HG03159 (cell line): ENCODE measurements at regions not wholly inside any gene's neighbourhood (a gene's known extent, or its start where the extent isn't known, plus 50 kb on each side); places are given as distances from the start of the nearest gene placed in this dataset.

ENCODE experiments used
- ATAC-seq: cut with Tn5 transposase; IDR thresholded peaks from one replicate; pipeline ENCODE4 v1.9.1; 2021; ENCODE audit warnings: mild to moderate bottlenecking, moderate library complexity; ENCODE audit not compliant: unreplicated experiment

DNA sequence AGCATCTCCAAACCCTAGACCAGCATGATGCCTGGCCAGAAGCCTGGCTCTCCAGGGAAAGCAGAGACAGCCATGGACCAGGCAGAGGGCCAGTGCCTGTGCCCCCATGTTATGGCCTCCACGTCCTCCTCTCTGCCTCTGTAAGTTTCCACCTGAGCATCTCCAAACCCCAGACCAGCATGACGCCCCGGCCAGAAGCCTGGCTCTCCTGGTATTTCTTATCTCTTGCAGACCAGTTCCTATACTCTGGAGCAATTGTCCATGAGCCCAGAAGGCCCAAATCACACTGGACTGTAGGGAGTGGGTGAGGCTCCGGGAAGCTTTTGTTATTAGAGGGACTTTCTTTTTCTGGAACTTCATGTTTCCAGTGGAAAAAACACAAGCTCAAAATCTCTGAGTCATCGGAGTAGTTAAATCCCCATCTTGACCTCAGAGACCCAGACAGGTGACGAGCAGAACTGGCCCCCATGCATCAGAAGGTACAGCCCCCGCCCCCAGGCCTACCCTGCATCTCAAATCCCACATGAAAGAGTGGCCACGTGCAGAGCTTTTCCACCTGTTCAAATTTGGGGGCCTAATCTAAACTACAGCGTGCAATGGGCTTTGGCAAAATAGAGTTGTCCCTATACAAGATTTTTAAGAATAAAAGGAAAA is 110.2 kb upstream of the FOXQ1 start:
- no peak for ATAC-seq

GRCh38 chr6:1200409-1201101 is 111.3 kb upstream of the FOXQ1 start:
- ATAC-seq, result no peak

DNA sequence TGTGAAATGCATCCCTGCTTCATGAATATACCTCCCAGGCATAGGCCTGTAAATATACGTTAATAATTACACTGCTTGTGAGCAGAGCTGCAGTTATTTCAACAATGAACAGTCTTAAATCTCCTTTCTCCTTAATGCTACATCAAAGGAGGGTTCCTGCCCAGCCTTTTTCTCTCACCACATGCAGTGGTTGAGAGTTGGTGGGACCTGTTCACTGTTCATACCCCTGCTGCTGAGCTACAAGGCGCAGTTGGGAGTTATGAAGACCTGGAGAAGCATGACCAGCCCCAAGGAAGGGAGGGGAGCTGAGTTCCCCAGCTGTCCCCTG is 111.9 kb upstream of the FOXQ1 start:
- ATAC-seq, result no peak

- ATAC-seq, result no peak
Observed at GRCh38 chr6:1197309-1197708, 114.6 kb upstream of the FOXQ1 start.

DNA sequence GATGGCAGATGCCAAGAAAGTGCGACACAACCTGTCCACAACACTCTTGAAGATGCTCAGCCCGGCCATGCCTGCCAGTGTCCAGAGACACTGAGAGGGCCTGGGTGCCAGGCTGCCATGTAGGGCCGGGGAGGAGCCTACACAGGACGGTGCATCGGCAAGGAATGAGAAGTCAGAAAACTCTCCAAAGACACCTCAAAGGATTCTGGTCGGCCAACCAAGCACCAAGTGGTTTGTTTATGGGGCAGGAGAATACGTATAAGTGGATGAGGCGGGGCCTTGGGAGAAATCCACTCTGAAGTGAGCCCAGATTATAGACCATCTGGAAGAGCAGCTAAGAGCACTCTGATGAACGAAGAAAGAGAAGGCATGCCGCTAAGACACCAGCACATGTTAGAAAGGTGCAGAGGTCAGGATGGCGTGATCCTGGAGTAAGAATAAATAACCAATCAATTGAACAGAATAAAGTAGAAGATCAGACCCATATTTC is 120.7 kb upstream of the FOXQ1 start:
- no peak for ATAC-seq

DNA sequence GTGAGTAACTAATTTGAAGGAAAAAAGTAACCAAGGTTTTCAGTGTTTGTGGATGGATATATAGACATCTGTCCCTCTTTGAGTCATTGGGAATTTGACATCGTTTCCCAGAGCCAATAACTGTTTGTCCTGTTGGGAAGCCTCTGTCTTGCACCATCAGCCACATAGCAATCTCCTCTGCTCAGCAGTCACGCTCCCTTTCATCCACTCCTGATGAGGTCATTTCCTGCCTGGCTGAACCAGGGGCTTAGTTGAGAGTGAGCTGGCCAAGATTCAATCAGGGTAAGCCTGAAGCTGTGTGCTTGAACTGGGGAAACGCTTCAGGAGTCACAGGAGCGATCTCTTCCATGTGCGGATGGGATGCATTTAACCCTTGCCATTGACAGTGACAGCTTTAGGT is 121.5 kb upstream of the FOXQ1 start:
- no peak for ATAC-seq

GRCh38 chr6:1188199-1188598 is 123.7 kb upstream of the FOXQ1 start:
- no peak for ATAC-seq

- ATAC-seq, result no peak
Observed at GRCh38 chr6:1187293-1188131, 124.4 kb upstream of the FOXQ1 start.

GRCh38 chr6:1184318-1184717 is 127.6 kb upstream of the FOXQ1 start:
- ATAC-seq, result no peak

DNA sequence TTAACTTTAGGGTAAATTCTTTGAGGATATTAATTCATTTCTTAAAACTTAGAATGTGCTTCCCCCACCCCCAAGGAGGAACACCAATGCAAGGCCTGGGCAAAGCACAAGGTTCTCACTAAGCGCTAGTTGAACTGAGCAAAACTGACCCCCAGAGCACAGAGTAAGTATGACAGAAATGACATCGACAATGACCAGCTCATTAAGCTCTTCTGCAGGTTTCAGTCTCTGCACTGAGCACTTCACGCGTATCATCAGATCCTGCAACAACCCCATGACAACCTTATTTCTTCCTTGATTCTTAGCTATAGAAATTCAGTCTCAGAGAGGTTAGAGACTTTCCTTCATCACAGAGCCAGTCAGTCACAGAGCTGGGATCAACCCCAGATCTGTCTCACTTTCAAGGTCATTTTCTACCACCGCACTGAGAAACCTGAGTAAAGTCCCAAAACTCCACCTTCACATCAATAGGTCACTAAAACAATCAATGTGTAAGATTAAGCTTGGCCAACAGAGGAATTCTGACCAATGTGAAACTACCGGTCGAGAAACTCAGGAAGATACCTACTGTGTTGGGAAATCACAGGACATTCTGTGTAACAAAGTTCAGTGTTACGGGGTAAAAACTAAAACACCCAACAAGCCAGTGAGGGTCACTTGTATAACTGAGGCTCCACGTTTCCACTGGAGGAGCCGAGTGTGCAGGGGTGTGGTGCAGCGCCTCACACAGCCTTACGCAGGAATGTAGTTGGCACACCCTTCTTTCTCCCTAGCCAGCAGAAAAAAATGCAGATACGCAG is 129.0 kb upstream of the FOXQ1 start:
- ATAC-seq, result no peak

DNA sequence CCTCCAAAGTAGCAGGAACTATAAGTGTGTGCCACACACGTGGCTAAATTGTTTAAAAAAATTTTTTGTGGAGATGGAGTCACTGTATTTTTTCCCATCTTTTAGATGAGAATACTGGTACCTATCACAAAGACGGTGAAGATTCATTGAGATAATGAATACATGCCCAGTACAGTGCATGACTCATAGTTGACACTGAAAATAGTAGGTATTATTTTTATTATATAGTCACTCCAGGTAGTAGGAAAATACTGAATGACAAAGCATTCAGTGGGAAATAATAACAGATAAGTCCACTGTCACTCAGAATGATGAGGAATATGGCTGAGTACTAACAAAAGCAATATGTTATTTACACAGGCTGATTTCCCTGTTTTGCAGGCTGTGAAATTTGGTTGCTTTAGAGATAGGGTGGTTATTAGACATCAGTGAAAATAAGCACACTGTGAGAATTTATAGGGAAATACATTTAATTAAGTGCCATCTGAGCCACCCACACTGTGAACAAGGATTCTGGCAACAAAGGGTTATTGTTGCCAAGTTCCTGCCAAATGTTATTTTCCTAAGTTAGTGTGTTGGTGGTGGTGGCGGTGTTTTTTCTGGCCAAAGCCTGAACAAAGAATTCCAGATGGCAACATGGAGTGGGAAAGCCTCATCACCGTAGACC is 129.8 kb upstream of the FOXQ1 start:
- no peak for ATAC-seq

DNA sequence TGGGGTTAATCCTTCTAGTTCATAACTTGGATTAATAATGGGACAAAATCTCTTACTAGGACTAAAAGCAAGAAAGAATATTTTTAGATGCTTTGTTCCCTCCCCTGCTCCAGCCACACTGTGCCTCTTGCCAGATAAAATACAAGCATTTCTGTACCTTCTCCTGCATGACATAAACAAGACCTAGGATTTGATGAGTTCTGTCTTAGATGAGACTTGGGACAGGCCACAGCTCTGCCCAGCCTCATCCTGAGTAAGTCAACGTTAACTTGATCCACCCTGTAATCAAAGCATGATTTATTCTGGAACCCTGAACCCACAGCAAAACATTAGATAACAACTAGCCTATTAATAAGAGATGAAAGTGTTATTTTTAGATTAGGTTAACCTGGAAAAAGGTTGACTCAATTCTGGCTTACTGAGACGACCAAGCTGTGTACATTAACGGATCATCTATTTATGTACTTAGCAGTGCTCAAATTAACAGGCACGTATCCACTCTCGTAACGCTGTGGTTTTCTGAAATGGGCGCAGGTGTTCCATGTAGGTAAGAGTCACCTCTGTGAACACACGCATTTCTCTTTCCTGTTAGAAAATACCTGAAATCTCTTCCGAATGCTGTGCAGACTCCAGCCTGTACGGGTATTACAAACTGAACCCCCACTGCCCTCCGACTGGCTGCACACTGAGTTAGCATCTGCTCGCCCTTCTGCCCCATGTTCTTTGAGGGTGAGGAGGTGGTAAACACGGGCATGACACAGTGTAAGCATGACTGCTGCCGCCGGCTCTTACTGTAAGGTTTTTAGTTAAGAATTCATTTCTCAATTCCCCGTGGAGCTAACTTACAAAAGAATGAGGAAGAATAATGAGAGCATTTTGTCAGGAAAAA is 132.1 kb upstream of the FOXQ1 start:
- ATAC-seq, result no peak

- ATAC-seq, result no peak
Observed at GRCh38 chr6:1178590-1178989, 133.3 kb upstream of the FOXQ1 start.

DNA sequence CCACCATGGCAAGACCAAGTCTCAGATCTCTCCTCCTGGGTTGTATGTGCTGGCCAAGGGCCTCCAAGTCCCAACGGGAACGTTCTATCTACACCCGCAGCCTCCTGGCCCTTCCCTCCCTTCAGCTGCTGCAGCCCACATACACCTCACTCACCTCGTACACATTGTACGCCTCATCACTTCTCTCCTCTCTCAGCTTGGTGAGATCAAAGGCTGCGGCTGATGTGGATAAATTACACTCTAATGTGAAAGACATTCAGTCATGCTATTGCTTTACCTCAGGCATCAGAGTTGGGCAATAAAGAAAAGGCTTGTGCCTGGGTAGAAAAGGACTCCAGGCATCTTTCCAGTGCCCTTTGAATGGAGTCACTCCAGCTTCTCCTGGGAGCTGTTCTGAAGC is 135.3 kb upstream of the FOXQ1 start:
- ATAC-seq, result no peak

DNA sequence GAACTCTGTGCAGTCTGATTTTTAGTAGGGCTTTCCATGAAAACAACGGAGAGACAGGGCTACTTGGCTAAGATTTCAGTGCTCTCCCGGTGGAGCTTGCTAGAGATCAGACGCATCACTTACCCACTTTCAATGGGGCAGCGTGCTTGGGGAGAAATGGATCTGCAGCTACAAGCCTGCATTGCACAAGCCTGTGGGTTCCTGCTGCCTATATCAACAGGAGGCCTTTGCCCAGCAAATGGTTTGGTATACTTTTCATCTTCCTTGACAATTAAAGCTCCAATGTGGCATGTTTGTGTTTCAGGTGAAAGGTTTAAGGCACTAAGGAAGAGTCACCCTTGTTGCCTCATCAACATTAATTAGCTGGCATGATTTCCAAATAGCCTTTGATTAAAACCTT is 136.0 kb upstream of the FOXQ1 start:
- ATAC-seq, result no peak

GRCh38 chr6:1170794-1171193 is 141.1 kb upstream of the FOXQ1 start:
- no peak for ATAC-seq

- no peak for ATAC-seq
Observed at GRCh38 chr6:1164600-1164999, 147.3 kb upstream of the FOXQ1 start.

DNA sequence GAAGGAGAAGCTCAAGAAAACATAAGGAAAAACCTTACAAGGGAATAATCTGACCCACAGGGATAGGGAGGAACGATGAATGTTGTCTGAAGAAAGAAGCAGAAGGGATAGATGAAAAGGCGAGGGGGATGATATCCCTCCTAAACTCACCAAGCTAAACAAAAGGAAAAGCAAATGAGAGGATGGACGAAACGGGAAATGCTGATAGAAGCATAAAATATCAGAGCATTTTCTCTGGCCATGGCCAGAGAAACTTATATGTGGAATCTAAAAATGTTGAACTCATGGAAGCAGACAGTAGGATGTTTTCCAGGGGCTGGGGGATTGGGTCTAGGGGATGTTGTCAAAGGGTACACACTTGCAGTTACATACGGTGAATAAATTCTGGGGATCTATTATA is 148.4 kb upstream of the FOXQ1 start:
- ATAC-seq, result no peak

DNA sequence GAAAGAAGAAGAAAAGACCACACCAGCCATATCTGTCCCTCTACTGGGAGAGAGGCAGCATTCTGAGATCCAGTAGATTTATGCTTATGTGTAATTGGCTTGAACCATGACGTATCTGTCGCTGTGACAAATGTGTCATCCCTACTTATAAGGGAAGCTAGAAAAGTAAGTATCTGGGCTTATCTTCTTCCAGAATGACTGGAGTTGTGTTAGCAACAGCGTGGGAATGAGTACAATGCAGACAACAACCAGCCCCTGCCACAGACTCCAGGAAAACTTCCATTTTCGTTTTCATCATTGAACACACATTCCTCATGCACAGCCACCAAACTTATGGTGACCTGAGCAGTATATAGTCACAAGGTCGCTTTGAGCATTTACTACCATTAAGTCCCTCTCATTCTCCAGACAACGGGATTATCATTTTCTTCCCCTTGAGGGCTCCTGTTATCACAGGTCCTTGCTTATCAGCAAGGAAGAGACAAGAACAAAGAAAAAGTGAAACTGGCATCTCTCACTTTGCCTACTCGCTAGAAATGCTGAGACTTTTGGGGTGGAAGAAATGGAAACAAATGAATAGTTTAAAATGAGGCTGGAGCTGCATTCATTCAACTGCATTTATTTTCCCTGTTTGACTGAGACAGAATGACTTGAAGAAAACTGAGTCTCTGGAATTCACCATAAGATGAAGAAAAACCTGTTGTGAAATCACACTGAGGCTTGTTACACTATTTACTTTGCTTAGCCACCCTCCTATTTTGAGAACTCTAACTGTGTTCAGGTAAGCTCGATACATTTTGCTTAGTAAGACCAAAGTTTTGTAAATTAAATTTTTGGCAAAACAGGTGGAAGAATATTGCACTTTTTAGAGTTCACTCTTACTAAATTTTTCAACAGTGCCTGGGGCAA is 149.3 kb upstream of the FOXQ1 start:
- no peak for ATAC-seq
